WI38 (cell line): ENCODE measurements at regions not wholly inside any gene's neighbourhood (a gene's known extent, or its start where the extent isn't known, plus 50 kb on each side); places are given as distances from the start of the nearest gene placed in this dataset.

Experiments used
- H3K4me3 ChIP-seq: 2 replicates; pipeline ENCODE4 v1.5.1; 2011; ENCODE audit warnings: low read depth, mild to moderate bottlenecking, control low read depth, low read length
- CTCF ChIP-seq: IDR thresholded peaks from 2 replicates; pipeline ENCODE4 v1.5.1; 2012; ENCODE audit warnings: low read depth, mild to moderate bottlenecking, control low read depth, low read length

- no peak for TF ChIP-seq CTCF
Measured at GRCh38 chr17:83173914-83174361, 94.5 kb downstream of the METRNL start.

DNA sequence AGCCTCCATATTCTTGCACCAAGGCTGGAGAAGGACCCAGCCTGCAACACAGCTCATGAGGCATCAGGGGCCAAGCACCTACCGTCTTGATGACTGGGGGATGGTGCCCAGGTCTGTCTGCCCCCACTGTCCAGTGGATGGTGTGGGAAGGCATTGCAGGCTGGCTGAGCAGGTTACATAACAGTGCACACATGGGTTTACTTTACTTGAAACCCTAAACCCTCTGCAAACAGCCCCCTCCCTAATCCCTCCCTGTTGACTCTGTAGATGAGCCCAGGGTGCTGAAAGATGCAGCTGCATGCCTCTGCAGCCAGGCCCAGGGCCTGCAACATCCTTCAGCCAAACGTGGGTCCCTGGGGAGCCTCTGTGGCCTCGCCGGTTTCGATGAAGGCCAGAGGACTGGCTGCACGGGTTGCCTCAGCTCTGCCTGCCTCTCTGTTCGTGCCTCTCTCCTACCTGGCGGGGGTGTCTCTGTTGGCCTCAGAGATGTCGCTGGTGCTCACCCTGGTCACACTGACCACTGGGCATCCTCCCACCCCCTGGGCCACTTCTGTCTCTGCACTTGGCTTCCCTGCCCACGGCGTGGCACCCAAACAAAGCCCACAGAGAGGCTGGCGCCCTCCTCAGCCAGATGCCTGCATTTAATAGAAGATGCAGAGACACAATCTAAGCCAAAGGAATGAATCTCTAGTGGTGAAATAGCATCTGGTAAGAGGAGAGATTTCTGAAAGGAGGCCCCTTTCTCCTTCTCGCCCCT, 95.1 kb downstream of the METRNL start:
- TF ChIP-seq CTCF: no peak
- H3K4me3 ChIP-seq: no peak overlapping the region

More at GRCh38 chr17:83173914-83174361, 94.5 kb downstream of the METRNL start:
- H3K4me3 ChIP-seq: no peak overlapping the region

DNA sequence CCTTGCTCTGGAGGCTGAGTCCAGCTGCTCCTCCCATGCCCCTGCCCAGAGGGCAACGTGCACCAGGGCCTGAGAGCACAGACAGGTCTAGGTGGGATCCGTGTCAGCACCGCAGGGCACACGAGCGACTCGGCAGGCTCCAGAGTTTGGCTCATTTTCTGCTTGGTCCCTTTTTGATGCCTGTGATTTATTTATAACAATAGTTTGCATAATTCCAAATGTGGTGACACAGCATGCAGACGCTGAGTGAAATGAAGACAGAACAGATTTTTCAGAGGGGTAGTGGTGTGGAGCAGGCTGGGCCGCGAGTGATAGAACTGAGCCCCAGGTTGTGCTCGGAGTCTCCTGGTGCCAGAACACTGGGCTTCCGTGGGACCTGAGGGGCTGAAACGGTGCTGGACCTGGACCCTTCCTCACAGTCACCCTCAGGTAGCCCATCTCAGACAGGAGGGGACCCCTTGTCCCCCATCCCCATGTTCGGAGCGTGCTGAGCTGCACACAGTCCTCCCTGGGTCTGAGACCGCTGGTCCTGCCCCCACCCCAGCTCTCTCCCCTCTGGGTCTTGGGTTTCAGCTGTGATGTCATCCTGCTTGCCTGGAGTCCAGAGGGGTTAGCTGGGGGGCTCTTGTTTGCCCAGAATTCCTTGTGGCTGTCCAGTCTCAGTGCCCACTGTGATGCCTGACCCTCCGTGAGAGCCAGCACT, 95.9 kb downstream of the METRNL start:
- TF ChIP-seq CTCF: no peak
- no peak overlapping the region for H3K4me3 ChIP-seq

- no peak overlapping the region for H3K4me3 ChIP-seq
- TF ChIP-seq CTCF: no peak
Measured at GRCh38 chr17:83175822-83176622, 96.6 kb downstream of the METRNL start.

- no peak for TF ChIP-seq CTCF
- H3K4me3 ChIP-seq: no peak overlapping the region
Measured at GRCh38 chr17:83176623-83177583, 97.5 kb downstream of the METRNL start.

DNA sequence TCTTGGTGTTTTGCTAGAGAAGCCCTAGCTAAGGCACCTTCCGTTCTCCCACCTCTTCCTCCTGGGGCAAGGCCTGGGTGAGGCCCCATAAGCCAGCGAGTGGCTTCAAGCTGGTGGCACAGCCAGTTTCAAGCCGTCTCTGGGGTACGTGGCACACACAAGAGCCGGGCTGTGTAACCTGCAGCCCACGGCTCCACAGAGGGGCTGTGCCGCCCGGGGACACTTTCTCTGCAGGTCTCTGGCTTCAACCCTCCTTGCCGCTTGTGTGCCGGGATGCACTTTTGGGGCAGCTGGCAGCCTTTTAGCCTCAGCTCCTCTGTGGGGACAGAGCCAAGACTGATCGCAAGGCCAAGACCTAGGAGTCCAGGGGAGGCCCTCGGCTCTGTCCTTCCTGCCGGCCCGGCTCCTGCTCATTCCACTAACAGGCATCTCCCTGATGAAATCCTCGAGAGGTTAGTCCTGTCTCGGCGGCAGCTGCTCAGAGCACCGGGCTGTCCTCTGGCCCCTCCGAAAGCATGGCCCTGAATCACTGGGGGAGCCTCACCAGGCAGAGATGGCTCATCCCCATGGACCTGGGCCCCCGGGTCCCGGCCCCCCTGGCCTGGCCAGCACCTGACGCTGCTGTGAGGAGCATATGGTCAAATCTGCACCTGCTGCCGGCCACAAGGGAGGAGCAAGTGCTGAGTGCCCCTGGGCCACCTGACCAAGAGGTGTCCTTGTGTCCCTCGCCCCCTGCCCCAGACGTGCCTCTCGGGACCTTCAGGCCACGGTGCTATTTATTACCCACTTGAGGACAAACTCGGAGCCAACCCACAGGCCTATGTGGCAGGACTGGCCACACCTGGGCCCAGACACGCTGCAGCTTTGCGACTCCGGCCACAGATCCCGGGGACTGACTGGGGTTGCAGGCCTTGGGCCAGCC, 98.5 kb downstream of the METRNL start:
- no peak overlapping the region for H3K4me3 ChIP-seq
- no peak for TF ChIP-seq CTCF
